NCI-H146 treated with DMSO at 0.1 percent for 48 hours (cell line): ENCODE measurements at regions not wholly inside any gene's neighbourhood (a gene's known extent, or its start where the extent isn't known, plus 50 kb on each side); places are given as distances from the start of the nearest gene placed in this dataset.

ENCODE experiments used
- DNase-seq: peaks from one replicate; lab custom pipeline; 2025; ENCODE audit not compliant: unreplicated experiment; lab: John Stamatoyannopoulos, UW

DNA sequence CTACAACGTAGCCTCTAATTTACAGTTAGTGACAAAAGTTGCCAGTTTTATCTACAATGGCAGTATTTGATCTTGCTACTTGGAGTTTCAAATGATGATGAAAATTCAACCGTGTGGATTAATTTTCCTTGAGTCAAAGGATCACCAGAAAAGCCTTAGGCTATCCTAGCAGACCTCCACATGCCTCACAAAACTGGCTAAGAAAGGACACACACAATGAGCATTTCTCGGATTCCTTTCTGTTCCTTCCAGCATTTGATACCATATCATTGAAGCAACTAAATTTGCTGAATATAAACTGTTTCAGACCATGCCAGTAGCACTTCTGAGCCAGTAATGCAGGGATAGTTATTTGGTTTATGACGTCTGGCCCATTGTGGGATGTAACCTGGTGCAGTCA lies 587.4 kb upstream of the MDFIC2 start:
- DNase-seq, result no peak

DNA sequence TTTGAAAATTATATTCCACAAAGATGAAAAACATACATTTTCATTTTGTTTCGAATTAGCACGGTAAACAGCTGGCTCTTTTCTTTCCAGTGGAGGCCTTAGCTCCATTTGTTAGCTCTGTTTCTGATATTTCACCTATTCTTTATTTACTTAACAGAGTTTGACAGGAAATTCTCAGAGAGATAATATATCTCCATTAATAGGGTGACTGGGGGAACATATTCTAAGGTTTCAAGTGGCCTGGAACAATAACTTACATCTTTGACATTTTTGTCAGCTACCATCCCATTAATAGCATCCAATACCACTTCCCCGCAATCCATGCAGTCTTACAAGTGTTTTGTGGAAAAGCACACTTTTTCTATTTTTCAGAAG lies 577.6 kb upstream of the MDFIC2 start:
- DNase-seq, result no peak

DNA sequence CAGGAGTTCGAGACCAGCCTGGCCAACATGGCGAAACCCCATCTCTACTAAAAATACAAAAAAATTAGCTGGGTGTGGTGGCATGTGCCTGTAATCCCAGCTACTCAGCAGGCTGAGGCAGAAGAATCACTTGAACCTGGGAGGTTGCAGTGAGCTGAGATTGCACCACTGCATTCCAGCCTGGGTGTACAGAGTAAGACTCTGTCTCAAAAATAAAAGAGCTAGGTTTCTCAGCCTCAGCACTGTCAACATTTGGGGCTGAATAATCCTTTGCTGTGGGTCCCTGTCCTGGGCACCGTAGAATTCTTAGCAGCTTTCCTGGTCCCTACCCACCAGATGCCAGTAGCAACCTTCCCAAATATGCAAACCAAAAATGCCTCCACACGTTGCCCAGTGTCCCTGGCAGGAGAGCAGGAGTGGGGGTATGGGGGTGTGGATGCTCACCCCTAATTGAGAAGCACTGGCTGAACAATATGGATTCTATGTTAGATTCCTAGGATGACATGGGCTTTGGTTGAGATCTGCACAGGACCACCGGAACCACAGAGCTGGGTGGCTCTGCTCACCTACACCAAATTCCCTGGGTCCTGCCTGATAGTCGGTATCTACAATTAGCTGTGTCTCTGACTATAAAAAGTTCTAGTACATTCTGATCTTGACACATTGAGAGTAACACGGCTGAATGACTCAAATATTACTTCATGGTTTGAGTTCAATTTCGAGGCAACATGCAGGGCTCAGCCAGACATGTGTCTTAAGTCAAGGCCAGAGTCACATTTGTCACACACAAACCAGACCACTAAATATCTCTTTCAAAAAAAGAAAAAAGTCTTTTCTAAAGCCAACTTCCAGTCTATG lies 577.0 kb upstream of the MDFIC2 start:
- no peak for DNase-seq

DNA sequence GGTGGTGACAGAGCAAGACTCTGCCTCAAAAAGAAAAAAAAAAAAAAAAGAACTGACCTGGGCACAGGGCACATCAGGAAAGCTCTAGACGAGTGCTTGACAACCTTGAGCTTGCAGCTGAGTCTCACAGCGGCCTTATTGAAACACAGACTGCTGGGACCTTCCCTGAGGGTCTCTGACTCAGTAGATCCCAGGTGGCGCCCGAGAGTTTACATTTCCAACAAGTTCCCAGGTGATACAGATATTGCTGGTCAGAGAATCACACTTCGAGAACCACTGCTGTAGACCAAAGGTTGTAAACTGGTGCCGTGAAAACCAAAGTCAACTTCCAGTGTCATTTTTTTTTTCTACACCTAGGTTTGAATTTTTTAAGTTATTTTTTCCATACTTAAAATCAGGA lies 573.2 kb upstream of the MDFIC2 start:
- no peak for DNase-seq

DNA sequence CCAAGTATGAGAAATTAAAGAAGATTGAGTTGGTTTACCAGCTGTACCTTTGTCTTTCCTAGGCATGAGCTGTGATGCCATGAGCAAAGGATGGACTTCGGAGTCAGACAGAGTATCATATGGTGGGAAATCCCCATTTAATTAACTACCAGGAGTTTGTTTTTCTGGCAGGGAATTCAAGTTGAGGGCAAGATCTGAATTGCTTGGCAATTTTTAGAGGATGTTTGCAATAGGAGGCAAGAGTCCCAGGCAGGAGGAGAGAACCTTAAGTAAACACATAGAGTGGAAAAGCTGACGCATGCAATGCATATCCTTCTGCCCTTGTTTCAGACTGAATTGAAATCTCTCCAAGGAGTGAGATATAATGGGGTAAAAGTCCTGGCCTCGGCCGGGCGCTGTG lies 569.7 kb upstream of the MDFIC2 start:
- DNase-seq, result no peak

DNA sequence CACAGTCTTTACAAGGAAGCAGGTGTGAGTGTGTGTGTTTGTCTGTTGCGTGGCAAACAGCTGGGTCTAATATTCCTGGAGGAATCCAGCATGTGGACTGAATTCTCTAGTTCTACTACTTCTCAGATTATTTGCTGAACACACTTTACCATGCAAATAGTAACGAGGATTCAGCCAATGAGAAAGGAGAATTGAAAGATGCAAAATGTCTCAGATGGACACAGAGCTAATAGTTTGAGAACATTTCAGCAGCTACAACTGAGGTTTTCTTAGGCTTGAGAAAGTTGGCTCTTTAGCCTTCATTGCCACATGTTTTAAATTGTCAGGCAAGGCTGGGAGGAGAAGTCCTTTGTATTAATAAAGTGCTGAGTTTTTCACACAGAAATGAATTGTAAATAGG lies 568.0 kb upstream of the MDFIC2 start:
- DNase-seq, result no peak

DNA sequence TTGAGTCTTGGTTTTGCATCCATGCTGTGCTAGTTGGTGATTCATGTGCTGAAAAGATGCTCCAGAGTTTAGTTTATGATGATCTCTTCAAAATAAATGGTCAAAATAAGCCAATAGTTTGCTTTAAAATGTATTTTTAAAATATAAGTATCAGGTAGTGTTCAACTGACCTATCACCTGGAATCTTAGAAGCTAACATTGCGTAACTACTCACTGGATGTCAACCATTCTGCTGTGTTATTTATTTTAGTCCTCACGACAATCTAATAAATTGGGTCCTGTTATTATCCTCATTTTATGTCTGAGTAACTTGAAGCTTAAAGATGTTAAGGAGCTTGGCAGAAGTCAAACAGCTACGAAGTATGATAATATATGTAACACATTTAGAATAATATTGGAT lies 563.7 kb upstream of the MDFIC2 start:
- no peak for DNase-seq

DNA sequence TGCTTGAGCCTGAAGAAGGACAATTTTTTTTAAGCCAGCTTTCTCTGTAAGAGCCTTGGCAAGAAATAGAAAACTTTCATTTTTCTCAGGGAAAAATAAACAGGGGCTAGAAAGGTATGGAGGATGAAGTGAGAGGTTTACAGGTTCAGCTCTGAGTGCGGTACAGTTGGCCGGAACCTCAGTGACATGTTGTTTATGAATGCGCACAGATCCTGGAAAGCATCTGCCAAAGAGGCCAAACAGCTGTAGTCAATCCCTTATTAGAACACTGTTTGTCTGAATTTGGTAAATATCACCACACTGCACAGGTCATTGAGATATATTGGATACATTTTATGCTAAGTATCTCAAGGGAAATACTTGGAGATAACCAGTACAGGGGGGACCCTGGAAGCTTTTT lies 561.8 kb upstream of the MDFIC2 start:
- no peak for DNase-seq

DNA sequence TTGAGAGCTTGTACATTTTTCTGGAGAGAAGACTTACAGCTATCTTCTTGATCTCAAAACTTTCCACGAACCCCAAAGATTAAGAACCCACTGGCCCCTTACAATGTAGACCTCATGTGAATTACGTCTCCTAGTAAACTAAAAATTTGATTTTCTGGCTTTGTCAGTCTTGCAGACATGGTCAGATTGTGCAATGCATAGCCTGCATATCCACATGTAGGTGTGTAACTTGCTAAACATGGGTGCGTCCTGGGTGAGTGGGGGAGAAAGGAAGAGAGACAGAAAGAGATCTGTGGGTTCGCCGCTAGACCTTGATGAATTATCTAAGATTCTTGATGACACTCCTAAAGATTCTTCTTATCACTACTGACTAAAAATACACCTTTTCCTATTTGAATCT lies 561.2 kb upstream of the MDFIC2 start:
- DNase-seq, result no peak

DNA sequence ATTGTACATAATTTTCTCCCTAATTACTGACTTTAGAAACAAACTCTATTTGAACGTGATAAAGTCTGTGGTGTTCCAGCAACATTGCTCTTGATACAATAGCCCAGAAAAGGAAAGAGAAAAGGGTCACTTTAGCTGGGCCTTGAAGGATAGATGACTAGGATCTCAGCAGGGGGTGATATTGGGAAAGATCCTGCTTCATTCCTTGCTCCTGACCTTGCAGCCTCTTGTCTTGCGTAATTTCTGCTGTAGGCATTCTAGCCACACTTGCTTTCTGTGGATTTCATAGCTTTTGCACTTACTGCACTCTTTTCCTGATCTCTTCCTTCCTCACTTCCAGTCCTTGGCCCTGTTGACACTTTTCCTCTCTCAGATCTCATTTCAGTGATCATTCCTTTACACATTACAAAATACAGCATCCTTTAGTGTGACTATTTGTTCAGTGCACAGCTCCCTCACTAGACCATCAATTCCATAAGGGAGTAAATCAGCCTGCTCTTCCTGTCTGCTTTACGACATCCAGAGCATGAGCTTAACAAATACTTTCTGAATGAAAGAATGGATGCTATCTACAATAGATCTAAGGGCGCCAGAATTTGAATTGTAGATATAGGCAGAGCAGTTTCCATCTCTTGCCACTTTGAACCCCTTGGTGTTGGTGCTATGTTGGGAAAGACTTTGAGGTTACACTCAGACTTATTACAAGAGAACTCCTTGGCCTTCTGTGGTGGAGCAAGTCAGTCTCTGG lies 559.6 kb upstream of the MDFIC2 start:
- DNase-seq, result no peak

DNA sequence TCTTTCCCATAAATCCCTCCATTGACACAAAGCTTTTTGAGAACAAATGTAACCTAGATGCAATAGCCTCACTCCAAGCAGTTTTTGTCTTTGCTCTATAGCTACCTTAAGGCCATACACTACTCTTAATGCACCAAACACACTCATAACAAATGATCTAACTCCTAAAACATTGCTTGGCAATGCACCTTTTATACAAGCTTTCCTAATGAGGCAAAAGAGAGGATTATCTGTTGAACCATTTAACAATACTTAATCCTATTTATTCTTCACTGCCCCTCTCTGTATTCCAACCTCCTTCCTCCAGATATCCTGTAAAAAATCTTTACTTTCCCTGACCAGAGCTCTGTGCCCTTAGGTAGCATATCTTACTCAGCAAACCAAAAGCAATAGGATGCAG lies 558.1 kb upstream of the MDFIC2 start:
- no peak for DNase-seq

DNA sequence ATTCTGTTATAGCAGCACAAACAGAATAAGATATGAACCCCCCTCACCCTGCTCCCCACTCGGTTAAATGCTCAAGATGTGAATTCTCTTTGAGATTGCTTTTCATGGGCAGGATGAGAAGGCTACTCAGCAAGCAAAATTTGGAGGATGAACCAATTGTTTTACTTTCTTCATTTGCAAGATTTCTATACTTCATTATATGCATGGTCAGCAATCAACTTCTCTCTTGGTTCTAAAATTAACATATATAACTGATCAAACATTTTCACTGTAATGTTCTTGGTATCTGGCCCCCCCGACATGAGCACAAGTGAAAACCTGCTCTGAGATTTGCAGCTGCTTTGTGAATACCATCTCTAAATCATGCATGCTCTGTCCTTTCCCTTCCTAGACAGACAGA lies 556.1 kb upstream of the MDFIC2 start:
- DNase-seq, result no peak

DNA sequence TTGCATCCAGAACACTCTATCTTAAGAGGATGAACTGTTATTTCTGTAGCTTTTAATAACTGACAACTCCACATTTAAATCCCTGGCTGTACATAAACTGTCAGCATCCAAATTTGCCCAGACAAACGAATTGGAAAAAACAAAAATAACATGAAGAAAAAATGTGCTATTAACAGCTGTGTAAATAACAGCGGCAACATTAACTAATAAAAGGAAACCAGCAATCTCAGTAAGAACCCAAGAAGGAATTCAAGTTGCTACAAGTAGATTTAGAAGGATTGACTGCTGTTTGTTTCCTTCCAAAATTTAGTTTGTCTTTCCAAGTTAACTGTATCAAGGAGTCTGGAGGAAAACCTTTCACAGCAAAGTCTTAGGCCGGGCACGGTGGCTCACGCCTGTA lies 550.6 kb upstream of the MDFIC2 start:
- DNase-seq, result no peak

DNA sequence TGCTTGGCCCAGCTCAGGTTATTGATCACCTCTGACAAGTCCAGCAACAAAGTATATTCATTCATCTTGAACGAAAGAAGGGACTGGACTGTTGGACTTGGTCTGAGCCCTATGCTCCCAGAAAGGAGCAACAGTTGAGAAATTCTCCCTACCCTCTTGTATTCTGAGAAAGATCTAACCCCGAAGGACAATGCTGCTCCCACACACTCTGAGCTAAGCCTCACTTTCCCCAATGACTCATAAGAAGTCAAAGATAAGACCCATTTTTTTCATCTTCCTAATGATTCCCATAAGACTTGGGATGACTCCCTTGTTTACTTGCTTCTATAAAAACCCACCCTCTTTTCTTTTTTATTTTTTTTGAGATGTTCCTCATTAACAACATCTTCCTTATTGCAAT lies 549.4 kb upstream of the MDFIC2 start:
- DNase-seq, result no peak

DNA sequence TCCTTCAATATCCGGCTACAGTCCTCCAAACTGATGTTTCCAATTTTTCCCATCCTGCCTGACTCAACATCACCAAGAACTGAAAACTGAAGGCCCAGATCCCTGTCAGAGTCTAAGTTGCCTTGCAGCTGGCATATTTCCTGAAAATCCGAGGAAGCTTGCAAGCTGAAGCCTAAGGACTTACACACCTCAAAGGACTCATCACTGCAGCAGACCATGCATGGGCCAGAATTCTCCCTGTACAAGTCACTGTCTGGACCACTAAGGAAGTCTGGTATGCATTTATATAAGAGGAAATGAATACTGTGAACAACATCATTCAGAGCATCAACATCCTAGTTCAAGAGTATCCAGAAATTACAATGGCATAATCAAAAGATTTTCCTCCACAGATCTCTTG lies 548.8 kb upstream of the MDFIC2 start:
- no peak for DNase-seq

DNA sequence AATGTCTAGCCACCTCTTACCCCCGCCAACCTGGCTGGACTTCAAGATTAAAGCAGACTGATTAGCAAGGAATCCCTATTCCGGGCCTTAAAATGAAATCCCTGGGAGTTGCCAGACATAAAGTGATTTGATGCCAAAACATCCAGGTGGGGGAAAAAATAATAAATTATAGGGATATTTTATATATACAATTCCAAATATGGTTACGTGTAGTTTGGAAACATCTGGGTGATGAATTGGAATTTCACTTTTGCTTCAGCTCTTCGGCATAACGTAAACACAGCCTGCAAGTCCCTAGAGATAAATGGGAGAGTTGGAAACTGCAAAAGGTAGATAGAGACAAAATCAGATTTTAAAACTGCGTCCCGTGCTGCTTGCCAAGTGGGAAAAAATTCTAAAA lies 545.5 kb upstream of the MDFIC2 start:
- DNase-seq, result no peak

DNA sequence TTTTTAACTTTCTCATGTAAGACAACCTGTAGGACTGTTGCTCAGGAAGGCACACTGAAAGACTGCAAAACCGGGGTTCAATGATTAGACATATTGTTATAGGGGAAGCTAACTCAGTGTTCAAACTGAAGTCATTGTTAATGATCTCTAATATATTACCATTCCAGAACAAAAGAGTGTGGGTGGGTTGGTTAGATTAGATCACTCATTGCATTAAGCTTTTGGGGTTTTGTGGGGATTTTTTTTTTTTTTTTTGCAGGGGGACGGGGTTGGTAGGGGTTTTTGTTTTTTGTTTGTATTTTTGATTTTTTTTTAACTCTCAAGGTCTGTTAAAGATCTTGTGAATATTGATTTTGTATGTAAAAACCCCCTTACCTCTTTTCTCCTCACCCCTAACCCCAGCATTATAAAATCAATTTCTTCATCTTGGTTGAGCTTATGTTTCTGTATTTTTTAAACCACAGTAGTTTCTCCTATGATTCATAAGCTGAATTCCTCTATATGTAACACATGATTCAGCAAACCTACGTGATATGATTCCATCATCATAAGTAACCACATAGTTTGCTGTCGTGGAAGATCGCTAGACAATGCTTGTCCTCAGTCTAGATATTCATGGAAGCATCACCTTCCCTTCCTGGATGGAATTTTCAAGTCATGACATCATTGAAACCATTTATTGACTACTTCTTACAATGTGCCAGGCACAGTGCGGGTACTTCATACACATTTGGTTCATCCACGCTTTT lies 544.1 kb upstream of the MDFIC2 start:
- DNase-seq, result no peak

DNA sequence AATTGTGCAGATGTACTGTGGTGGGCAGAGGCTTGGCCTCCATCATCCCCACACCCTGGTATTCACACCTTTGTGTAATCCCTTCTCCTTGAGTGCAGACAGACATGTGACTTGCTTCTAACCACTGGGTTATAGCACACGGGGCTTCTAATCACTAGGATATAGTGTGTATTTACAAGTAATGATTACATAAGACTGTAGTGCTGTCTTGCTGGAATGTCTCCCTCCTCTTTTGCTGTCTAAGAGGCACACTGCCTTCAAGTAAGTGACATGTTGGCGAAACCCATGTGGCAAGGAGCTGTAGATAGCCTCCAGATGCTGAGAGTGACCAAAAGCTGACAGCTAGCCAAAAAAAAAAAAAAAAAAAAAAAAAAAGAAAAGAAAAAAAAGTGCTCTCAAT lies 542.7 kb upstream of the MDFIC2 start:
- no peak for DNase-seq

DNA sequence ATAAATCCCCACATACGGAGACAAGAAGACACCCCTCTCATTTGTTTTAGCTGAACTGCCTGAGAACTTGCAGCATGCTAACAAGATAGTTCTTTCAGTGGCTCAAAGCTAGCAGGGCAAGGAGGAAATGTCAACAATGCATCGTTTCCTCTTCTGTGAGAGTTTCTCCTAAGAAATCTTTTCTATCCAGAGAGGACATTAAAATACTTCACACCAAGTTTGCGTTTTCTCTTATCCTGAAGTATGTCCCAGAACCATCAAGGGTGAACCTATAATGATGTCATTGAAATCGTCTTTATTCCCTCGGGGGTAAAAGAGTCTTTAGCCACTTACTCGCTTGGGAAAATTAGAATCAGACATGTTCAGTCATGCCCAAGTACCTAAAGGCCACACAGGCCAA lies 541.7 kb upstream of the MDFIC2 start:
- DNase-seq, result no peak

DNA sequence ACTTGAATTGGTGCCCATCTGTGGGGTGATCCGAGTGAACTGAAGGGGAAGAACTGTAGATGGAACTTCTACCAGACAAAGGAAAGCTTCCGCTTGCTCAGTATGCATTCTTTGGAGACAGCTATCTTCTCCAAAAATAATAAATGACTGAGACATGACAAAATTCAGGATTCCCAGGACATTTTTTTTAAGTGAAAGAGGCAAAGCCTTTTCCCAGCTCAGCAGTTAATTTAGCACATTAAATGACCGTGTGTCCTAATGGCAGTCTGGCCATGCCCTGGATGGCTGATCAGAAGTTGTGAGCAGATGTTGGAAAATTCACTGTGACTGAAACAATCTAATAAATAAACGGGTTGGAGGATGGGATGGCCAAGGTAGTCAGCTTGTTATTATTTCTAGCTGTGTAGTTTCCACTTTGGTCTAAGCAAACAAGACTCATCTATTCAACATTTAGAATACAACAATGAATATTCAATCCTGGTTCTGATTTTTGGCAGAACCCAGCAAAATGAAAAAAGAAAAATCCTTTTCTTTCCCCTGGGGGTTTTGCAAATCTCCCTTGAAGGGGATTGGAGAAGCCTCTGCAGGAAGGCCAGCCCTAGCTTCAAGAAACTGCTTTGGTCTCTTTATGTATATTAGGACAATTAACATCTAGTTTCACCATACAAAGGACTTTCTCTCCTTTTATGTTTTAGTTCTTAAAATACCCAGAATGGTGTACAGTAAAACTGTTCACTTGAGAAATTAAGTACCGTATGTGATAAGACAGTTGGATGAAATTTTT lies 540.9 kb upstream of the MDFIC2 start:
- DNase-seq, result no peak
